HEK293 (cell line): ENCODE measurements at regions not wholly inside any gene's neighbourhood (a gene's known extent, or its start where the extent isn't known, plus 50 kb on each side); places are given as distances from the start of the nearest gene placed in this dataset.

ENCODE experiments used
- CTCF ChIA-PET: fragments of 350-600 bp; formaldehyde crosslinking; extraction: SDS; loops from one replicate; lab custom pipeline; 2021; ENCODE audit warnings: antibody characterized with exemption; lab: Yijun Ruan, JAX
- POLR2A ChIA-PET: fragments of 300-600 bp; formaldehyde crosslinking; extraction: SDS; loops from one replicate; lab custom pipeline; 2020; ENCODE audit warnings: antibody characterized with exemption, inconsistent platforms; lab: Yijun Ruan, JAX
- H3K27ac ChIP-seq: fragments of 200-500 bp; sonication (Bioruptor generic); 2 replicates; pipeline ENCODE4 v1.5.1; 2014; ENCODE audit warnings: low read depth, low read length, control low read depth, inconsistent platforms; ENCODE audit errors: extremely low read depth
- H3K36me3 ChIP-seq, 2 experiments: fragments of 200-500 bp in 1 of 2; sonication (Bioruptor generic) in 1 of 2; 1 replicate in 1 of 2; 2 replicates in 1 of 2; pipeline ENCODE4 v1.5.1; 2014 to 2017; ENCODE audit warnings: inconsistent platforms in 2 of 2, low read length in 2 of 2; ENCODE audit not compliant: control insufficient read depth in 2 of 2, insufficient read depth in 1 of 2
- H3K4me1 ChIP-seq: fragments of 200-500 bp; sonication (Bioruptor generic); 2 replicates; pipeline ENCODE4 v1.5.1; 2014; ENCODE audit warnings: mild to moderate bottlenecking, low read length, inconsistent platforms; ENCODE audit not compliant: control insufficient read depth, insufficient read depth
- H3K4me3 ChIP-seq: 2 replicates; pipeline ENCODE4 v1.5.1; 2011; ENCODE audit warnings: low read depth, mild to moderate bottlenecking, control low read depth, low read length, moderate library complexity
- H3K9me3 ChIP-seq: fragments of 200-500 bp; sonication (Bioruptor generic); 2 replicates; pipeline ENCODE4 v1.5.1; 2014; ENCODE audit warnings: low read depth, low read length, inconsistent platforms; ENCODE audit not compliant: control insufficient read depth, insufficient read depth
- ELK4 ChIP-seq: IDR thresholded peaks from 2 replicates; pipeline ENCODE4 v1.6.1; 2011; ENCODE audit warnings: mild to moderate bottlenecking, low read depth, low read length, borderline replicate concordance
- HOXC10 ChIP-seq: sonication (generic); formaldehyde crosslinking; IDR thresholded peaks from 2 replicates; pipeline ENCODE4 v1.8.1; 2023; ENCODE audit warnings: mild to moderate bottlenecking, missing genetic modification reagents
- IKZF3 ChIP-seq: fragments of 450-650 bp; IDR thresholded peaks from 2 replicates; pipeline ENCODE4 v1.5.0; 2018; ENCODE audit warnings: missing biosample characterization, mild to moderate bottlenecking, missing genetic modification characterization, moderate library complexity
- KLF16 ChIP-seq: fragments of 450-650 bp; formaldehyde crosslinking; IDR thresholded peaks from 2 replicates; pipeline ENCODE4 v1.5.1; 2017; ENCODE audit warnings: missing biosample characterization, missing genetic modification characterization
- MEIS1 ChIP-seq: sonication (generic); formaldehyde crosslinking; IDR thresholded peaks from 2 replicates; pipeline ENCODE4 v1.8.1; 2022; ENCODE audit warnings: missing genetic modification reagents, mild to moderate bottlenecking, borderline replicate concordance
- PBX3 ChIP-seq: sonication (generic); formaldehyde crosslinking; IDR thresholded peaks from 2 replicates; pipeline ENCODE4 v1.8.1; 2022; ENCODE audit warnings: mild to moderate bottlenecking, moderate library complexity, missing genetic modification reagents
- REPIN1 ChIP-seq: fragments of 450-650 bp; formaldehyde crosslinking; IDR thresholded peaks from 2 replicates; pipeline ENCODE4 v1.5.1; 2017; ENCODE audit warnings: missing biosample characterization, missing genetic modification characterization, low read depth
- SALL2 ChIP-seq: fragments of 450-650 bp; formaldehyde crosslinking; IDR thresholded peaks from 2 replicates; pipeline ENCODE4 v1.5.0; 2017; ENCODE audit warnings: missing biosample characterization, mild to moderate bottlenecking, missing genetic modification characterization, borderline replicate concordance
- TCF7L2 ChIP-seq: IDR thresholded peaks from 2 replicates; pipeline ENCODE4 v1.6.1; 2011; ENCODE audit warnings: low read depth, mild to moderate bottlenecking, inconsistent platforms, low read length, moderate library complexity, borderline replicate concordance
- TRIM28 ChIP-seq: IDR thresholded peaks from 2 replicates; pipeline ENCODE4 v1.6.1; 2011; ENCODE audit warnings: low read length, control low read depth, borderline replicate concordance
- YY1 ChIP-seq: fragments of 450-650 bp; formaldehyde crosslinking; IDR thresholded peaks from 2 replicates; pipeline ENCODE4 v1.5.1; 2018; ENCODE audit warnings: missing biosample characterization, missing genetic modification characterization
- ZBTB10 ChIP-seq: fragments of 450-650 bp; formaldehyde crosslinking; IDR thresholded peaks from 2 replicates; pipeline ENCODE4 v1.5.1; 2016; ENCODE audit warnings: missing biosample characterization, missing genetic modification characterization
- ZFP3 ChIP-seq: fragments of 450-650 bp; formaldehyde crosslinking; IDR thresholded peaks from 2 replicates; pipeline ENCODE4 v1.5.1; 2016; ENCODE audit warnings: low read depth, missing biosample characterization, missing genetic modification characterization
- ZFP69B ChIP-seq: fragments of 450-650 bp; formaldehyde crosslinking; IDR thresholded peaks from 2 replicates; pipeline ENCODE4 v1.5.1; 2016; ENCODE audit warnings: missing biosample characterization, missing genetic modification characterization
- ZNF211 ChIP-seq: fragments of 450-650 bp; formaldehyde crosslinking; IDR thresholded peaks from 2 replicates; pipeline ENCODE4 v1.5.1; 2016; ENCODE audit warnings: low read depth, missing biosample characterization, missing genetic modification characterization
- ZNF26 ChIP-seq: fragments of 450-650 bp; formaldehyde crosslinking; IDR thresholded peaks from 2 replicates; pipeline ENCODE4 v1.5.1; 2016; ENCODE audit warnings: missing biosample characterization, missing genetic modification characterization
- ZNF362 ChIP-seq: fragments of 450-650 bp; formaldehyde crosslinking; IDR thresholded peaks from 2 replicates; pipeline ENCODE4 v1.5.1; 2016; ENCODE audit warnings: missing biosample characterization, missing genetic modification characterization
- ZNF513 ChIP-seq: fragments of 450-650 bp; IDR thresholded peaks from 2 replicates; pipeline ENCODE4 v1.5.1; 2018; ENCODE audit warnings: missing biosample characterization, missing genetic modification characterization
- ZNF621 ChIP-seq: fragments of 450-650 bp; formaldehyde crosslinking; IDR thresholded peaks from 2 replicates; pipeline ENCODE4 v1.5.1; 2017; ENCODE audit warnings: missing biosample characterization, missing genetic modification characterization
- ZNF654 ChIP-seq: fragments of 450-650 bp; formaldehyde crosslinking; IDR thresholded peaks from 2 replicates; pipeline ENCODE4 v1.5.1; 2016; ENCODE audit warnings: low read depth, missing biosample characterization, missing genetic modification characterization
- ZNF658 ChIP-seq: fragments of 450-650 bp; formaldehyde crosslinking; IDR thresholded peaks from 2 replicates; pipeline ENCODE4; 2016; ENCODE audit warnings: missing biosample characterization, missing genetic modification characterization
- ZNF670 ChIP-seq: fragments of 450-650 bp; formaldehyde crosslinking; IDR thresholded peaks from 2 replicates; pipeline ENCODE4 v1.5.1; 2016; ENCODE audit warnings: missing biosample characterization, missing genetic modification characterization, low read depth

GRCh38 chr5:30662373-30662772, 531.1 kb upstream of the CDH6 start:
- TF ChIP-seq ZNF211 (tag by site-specific recombination) (no peak), TCF7L2 (no peak), KLF16 (tag by site-specific recombination) (no peak), HOXC10 (CRISPR knock-in tag) (no peak), REPIN1 (tag by site-specific recombination) (no peak)
- Histone ChIP-seq H3K27ac (no peak overlapping the region), H3K4me1 (no peaks in the 10 kb centered on the region), H3K4me3 (no peak overlapping the region), H3K36me3 (no peaks in the 10 kb centered on the region), H3K9me3 (no peaks in the 10 kb centered on the region)
- ChIA-PET CTCF (no interaction called here), POLR2A (no interaction called here)

- H3K9me3 ChIP-seq = no peaks in the 10 kb centered on the region
- POLR2A ChIA-PET = no interaction called here
- CTCF ChIA-PET = no interaction called here
- H3K4me3 ChIP-seq = no peak overlapping the region
- no peaks in the 10 kb centered on the region for H3K4me1 ChIP-seq
- H3K36me3 ChIP-seq = no peaks in the 10 kb centered on the region
- H3K27ac ChIP-seq = no peak overlapping the region
- TF ChIP-seq ZNF658 (no peak), MEIS1 (CRISPR knock-in tag) (no peak), IKZF3 (tag by site-specific recombination) (no peak), ZNF654 (tag by site-specific recombination) (no peak), PBX3 (CRISPR knock-in tag) (no peak), ZNF621 (tag by site-specific recombination) (no peak), ZNF362 (tag by site-specific recombination) (no peak), ZNF670 (tag by site-specific recombination) (no peak), ZNF513 (tag by site-specific recombination) (no peak), ZFP69B (tag by site-specific recombination) (no peak), ELK4 (no peak), ZBTB10 (tag by site-specific recombination) (no peak), ZFP3 (tag by site-specific recombination) (no peak), TRIM28 (no peak), ZNF26 (tag by site-specific recombination) (no peak), SALL2 (no peak), YY1 (tag by site-specific recombination) (no peak)
Observed at GRCh38 chr5:30661730-30662129, 531.8 kb upstream of the CDH6 start.
